Stomach (tissue), 8 donors: ENCODE measurements at regions not wholly inside any gene's neighbourhood (a gene's known extent, or its start where the extent isn't known, plus 50 kb on each side); places are given as distances from the start of the nearest gene placed in this dataset.
A peak's percentile ranks its signal among the peaks of the same experiment; 100 is the strongest.

Experiments
- DNase-seq, 2 donors: peaks; one replicate each; pipeline versions ENCODE4 v3.0.0 to v3.0.0-alpha.2; 2013 to 2019
- H3K27ac ChIP-seq, 5 donors: fragments of 200-600 bp in 4 of 5; sonication (generic) in 4 of 5; one replicate each; pipeline ENCODE4 v1.5.1; 2013 to 2019; ENCODE audit warnings: mild to moderate bottlenecking in 1 of 5, moderate library complexity in 1 of 5
- H3K27me3 ChIP-seq, 3 donors: fragments of 200-600 bp; sonication (generic); one replicate each; pipeline ENCODE4 v1.5.1; 2017 to 2019; ENCODE audit warnings: mixed run types in 1 of 3
- H3K36me3 ChIP-seq, 4 donors: fragments of 200-600 bp; sonication (generic); 1 replicate in 3 of 4; 2 replicates in 1 of 4; pipeline ENCODE4 v1.5.1; 2016 to 2019
- H3K4me1 ChIP-seq, 4 donors: fragments of 200-600 bp; sonication (generic); one replicate each; pipeline ENCODE4 v1.5.1; 2016 to 2019
- H3K4me3 ChIP-seq, 4 donors: fragments of 200-600 bp; sonication (generic) in 3 of 4; one replicate each; pipeline ENCODE4 v1.5.1; 2016 to 2019; ENCODE audit warnings: mild to moderate bottlenecking in 1 of 4
- H3K9me3 ChIP-seq, 4 donors: fragments of 200-600 bp; sonication (generic); one replicate each; pipeline ENCODE4 v1.5.1; 2016 to 2019
- EP300 ChIP-seq: sonication (generic); formaldehyde crosslinking; IDR thresholded peaks from one replicate; pipeline ENCODE4 v1.6.1; 2017; ENCODE audit warnings: antibody characterized with exemption
- POLR2A ChIP-seq, 4 donors: fragments of 450-650 bp; IDR thresholded peaks; one replicate each; pipeline ENCODE4 v1.6.1; 2016; ENCODE audit warnings: antibody characterized with exemption in 4 of 4, control low read depth in 2 of 4, mild to moderate bottlenecking in 1 of 4, moderate library complexity in 1 of 4
- POLR2AphosphoS5 ChIP-seq, 3 donors: sonication (generic); formaldehyde crosslinking; IDR thresholded peaks; one replicate each; pipeline ENCODE4 v1.6.1; 2016; ENCODE audit warnings: antibody characterized with exemption in 3 of 3
- WGBS, 5 donors: extraction: QIAGEN DNeasy Blood & Tissue Kit in 3 of 5; methylation state at CpG; one replicate each; pipeline versions ENCODE4 v1.1.5 to v1.1.7; 2013 to 2018; 5-methylcytosine and 5-hydroxymethylcytosine counted together
- intact Hi-C: fragments of 100-400 bp; cut with DNase I; formaldehyde crosslinking; loops from one replicate; pipeline ENCODE4 v1.15.1; 2023; ENCODE audit warnings: low total_unique reads
- TF ChIP-seq, protein P1 (sequence below), 7 experiments: fragments of 450-650 bp in 4 of 7; fragments of 200-600 bp in 3 of 7; sonication (generic) in 3 of 7; IDR thresholded peaks; one replicate each; pipeline ENCODE4 v1.5.1; 2016 to 2019; ENCODE audit warnings: antibody characterized with exemption in 7 of 7, control low read depth in 2 of 7, mild to moderate bottlenecking in 1 of 7
- donor health status: healthy with polysubstance abuse.
- donor health status: Bipolar disorder and iron deficiency.
- donor health status: healthy.

- no peak overlapping the region for H3K4me3 ChIP-seq
- intact Hi-C loops: no loop called here
- no peak for DNase-seq
- H3K27ac ChIP-seq: no peak overlapping the region
- WGBS, 5 donors: 84 to 91% (median 87%) methylated on average over 11 to 14 of the region's 14 CpGs
- no peaks in the 10 kb centered on the region for H3K4me1 ChIP-seq
- H3K9me3 ChIP-seq: peaks cover 0 to 19% (median 3%) of the 10 kb centered on the region in 4 donors
- H3K36me3 ChIP-seq: no peaks in the 10 kb centered on the region
- peaks cover 0 to 18% (median 0%) of the 10 kb centered on the region in 3 donors for H3K27me3 ChIP-seq
- no peak for TF ChIP-seq EP300
- TF ChIP-seq, protein P1, sequence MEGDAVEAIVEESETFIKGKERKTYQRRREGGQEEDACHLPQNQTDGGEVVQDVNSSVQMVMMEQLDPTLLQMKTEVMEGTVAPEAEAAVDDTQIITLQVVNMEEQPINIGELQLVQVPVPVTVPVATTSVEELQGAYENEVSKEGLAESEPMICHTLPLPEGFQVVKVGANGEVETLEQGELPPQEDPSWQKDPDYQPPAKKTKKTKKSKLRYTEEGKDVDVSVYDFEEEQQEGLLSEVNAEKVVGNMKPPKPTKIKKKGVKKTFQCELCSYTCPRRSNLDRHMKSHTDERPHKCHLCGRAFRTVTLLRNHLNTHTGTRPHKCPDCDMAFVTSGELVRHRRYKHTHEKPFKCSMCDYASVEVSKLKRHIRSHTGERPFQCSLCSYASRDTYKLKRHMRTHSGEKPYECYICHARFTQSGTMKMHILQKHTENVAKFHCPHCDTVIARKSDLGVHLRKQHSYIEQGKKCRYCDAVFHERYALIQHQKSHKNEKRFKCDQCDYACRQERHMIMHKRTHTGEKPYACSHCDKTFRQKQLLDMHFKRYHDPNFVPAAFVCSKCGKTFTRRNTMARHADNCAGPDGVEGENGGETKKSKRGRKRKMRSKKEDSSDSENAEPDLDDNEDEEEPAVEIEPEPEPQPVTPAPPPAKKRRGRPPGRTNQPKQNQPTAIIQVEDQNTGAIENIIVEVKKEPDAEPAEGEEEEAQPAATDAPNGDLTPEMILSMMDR (IDR thresholded peaks at IDR 0.05): no peak
These were observed 54.4 kb upstream of the SIRPG start for GRCh38 chr20:1711826-1712601.

- 77 to 93% (median 91%) methylated on average over 11 of the region's 11 CpGs for WGBS, 5 donors
- H3K27ac ChIP-seq: no peak overlapping the region
These were observed 53.7 kb upstream of the SIRPG start for GRCh38 chr20:1711266-1711665.

GRCh38 chr20:1710484-1710883 is 52.9 kb upstream of the SIRPG start:
- Histone ChIP-seq H3K4me1 (no peaks in the 10 kb centered on the region), H3K27ac (no peak overlapping the region), H3K9me3 (peaks cover 0 to 19% (median 3%) of the 10 kb centered on the region in 4 donors), H3K36me3 (no peaks in the 10 kb centered on the region), H3K27me3 (peaks cover 0 to 18% (median 0%) of the 10 kb centered on the region in 3 donors), H3K4me3 (no peak overlapping the region)
- intact Hi-C loops: no loop called here
- 43 to 71% (median 64%) methylated on average over 7 of the region's 7 CpGs for WGBS, 5 donors
- TF ChIP-seq POLR2A (IDR thresholded peaks at IDR 0.05) (no peak), EP300 (no peak), POLR2AphosphoS5 (IDR thresholded peaks at IDR 0.05) (no peak)
- TF ChIP-seq, protein P1 (IDR thresholded peaks at IDR 0.05): no peak
- no peak for DNase-seq

More at GRCh38 chr20:1711266-1711665, 53.7 kb upstream of the SIRPG start:
- TF ChIP-seq POLR2AphosphoS5 (IDR thresholded peaks at IDR 0.05) (no peak), POLR2A (IDR thresholded peaks at IDR 0.05) (no peak), EP300 (no peak)
- TF ChIP-seq, protein P1 (IDR thresholded peaks at IDR 0.05): no peak
- intact Hi-C loops: no loop called here
- DNase-seq: no peak
- H3K4me3 ChIP-seq: no peak overlapping the region
- peaks cover 0 to 18% (median 0%) of the 10 kb centered on the region in 3 donors for H3K27me3 ChIP-seq
- no peaks in the 10 kb centered on the region for H3K36me3 ChIP-seq
- H3K4me1 ChIP-seq: no peaks in the 10 kb centered on the region
- peaks cover 0 to 19% (median 3%) of the 10 kb centered on the region in 4 donors for H3K9me3 ChIP-seq

- 48 to 66% (median 58%) methylated on average over 6 of the region's 6 CpGs for WGBS, 5 donors
- intact Hi-C loops: no loop called here
These were observed 50.2 kb upstream of the SIRPG start for GRCh38 chr20:1707588-1708449.

More at GRCh38 chr20:1707588-1708449, 50.2 kb upstream of the SIRPG start:
- TF ChIP-seq POLR2AphosphoS5 (IDR thresholded peaks at IDR 0.05): no peak
- TF ChIP-seq, protein P1 (IDR thresholded peaks at IDR 0.05): no peak
- TF ChIP-seq POLR2A (IDR thresholded peaks at IDR 0.05): no peak
- TF ChIP-seq EP300: no peak
- Histone ChIP-seq H3K9me3 (peaks cover 0 to 10% (median 3%) of the 10 kb centered on the region in 4 donors), H3K27ac (no peak overlapping the region), H3K36me3 (no peaks in the 10 kb centered on the region), H3K4me3 (no peak overlapping the region), H3K4me1 (no peaks in the 10 kb centered on the region), H3K27me3 (peaks cover 0 to 16% (median 0%) of the 10 kb centered on the region in 3 donors)
- DNase-seq: peak in 1 of 2 donors; percentile 11
